B cell (primary cell): ENCODE measurements at regions not wholly inside any gene's neighbourhood (a gene's known extent, or its start where the extent isn't known, plus 50 kb on each side); places are given as distances from the start of the nearest gene placed in this dataset.

Experiments used
- ATAC-seq: fragments of 200-7000 bp; cut with Tn5 transposase; one replicate; pipeline ENCODE4 v1.10.0; 2021; ENCODE audit warnings: low read depth, mild to moderate bottlenecking, moderate number of reproducible peaks, moderate library complexity
- CTCF ChIA-PET: fragments of 350-600 bp; sonication (Branson Sonifier 250); formaldehyde crosslinking; loops from one replicate; lab custom pipeline; 2021; ENCODE audit warnings: antibody characterized with exemption, inconsistent platforms; lab: Charles Lee
- POLR2A ChIA-PET: fragments of 350-600 bp; sonication (Branson Sonifier 250); formaldehyde crosslinking; loops from one replicate; lab custom pipeline; 2021; ENCODE audit warnings: antibody characterized with exemption; lab: Charles Lee
- DNase-seq: peaks from one replicate; pipeline ENCODE4 v3.0.0; 2013
- H2AFZ ChIP-seq: 2 replicates; pipeline ENCODE4 v1.6.1; 2012; ENCODE audit warnings: mild to moderate bottlenecking, low read depth, low read length; ENCODE audit not compliant: insufficient read depth, poor library complexity, severe bottlenecking
- H3K27ac ChIP-seq, 2 donors: 1 replicate in 1 of 2; 2 replicates in 1 of 2; pipeline ENCODE4 v1.5.1; 2012 to 2013; ENCODE audit warnings: low read length in 2 of 2, mild to moderate bottlenecking in 2 of 2, moderate library complexity in 1 of 2
- H3K27me3 ChIP-seq, 4 experiments: fragments of 200-600 bp in 1 of 4; sonication (generic) in 1 of 4; replicated peaks in 1 of 4; 1 replicate in 2 of 4; 2 replicates in 2 of 4; pipeline versions ENCODE4 v1.6.1 to v1.7.0; 2013 to 2016; ENCODE audit warnings: low read length in 3 of 4, mild to moderate bottlenecking in 2 of 4, mixed read lengths in 1 of 4, moderate library complexity in 1 of 4; ENCODE audit not compliant: insufficient read depth in 4 of 4, control insufficient read depth in 3 of 4; ENCODE audit errors: control extremely low read depth in 1 of 4
- H3K36me3 ChIP-seq, 2 experiments: replicated peaks in 1 of 2; 1 replicate in 1 of 2; 2 replicates in 1 of 2; pipeline versions ENCODE4 v1.6.1 to v1.7.1; 2013; ENCODE audit warnings: low read length in 1 of 2; ENCODE audit not compliant: insufficient read depth in 2 of 2, control insufficient read depth in 1 of 2; ENCODE audit errors: control extremely low read depth in 1 of 2, extremely low read depth in 1 of 2
- H3K4me1 ChIP-seq, 2 donors: fragments of 200-600 bp in 1 of 2; sonication (generic) in 1 of 2; 1 replicate in 1 of 2; 2 replicates in 1 of 2; pipeline versions ENCODE4 v1.5.1 to v1.6.1; 2013 to 2017; ENCODE audit warnings: low read length in 2 of 2; ENCODE audit not compliant: control insufficient read depth in 2 of 2, insufficient read depth in 2 of 2
- H3K4me2 ChIP-seq: replicated peaks from 2 replicates; pipeline ENCODE3; 2012; ENCODE audit warnings: mild to moderate bottlenecking, low read depth, low read length; ENCODE audit not compliant: poor library complexity, severe bottlenecking
- H3K4me3 ChIP-seq, 5 experiments: fragments of 200-600 bp in 1 of 5; sonication (generic) in 1 of 5; 1 replicate in 3 of 5; 2 replicates in 2 of 5; pipeline versions ENCODE4 v1.5.1 to v1.7.0; 2011 to 2016; ENCODE audit warnings: low read length in 4 of 5, mild to moderate bottlenecking in 4 of 5, low read depth in 2 of 5, control low read depth in 1 of 5, moderate library complexity in 1 of 5; ENCODE audit not compliant: insufficient read depth in 1 of 5; ENCODE audit errors: control extremely low read depth in 1 of 5, extremely low read depth in 1 of 5
- H3K79me2 ChIP-seq: fragments of 200-600 bp; sonication (generic); one replicate; pipeline ENCODE4 v1.6.0; 2016; ENCODE audit warnings: low read length; ENCODE audit not compliant: control insufficient read depth, insufficient read depth
- H3K9ac ChIP-seq: fragments of 200-600 bp; sonication (generic); 2 replicates; pipeline ENCODE4 v1.6.1; 2017; ENCODE audit warnings: mild to moderate bottlenecking, low read length, moderate library complexity
- H3K9me3 ChIP-seq, 3 donors: one replicate each; pipeline versions ENCODE4 v1.6.1 to v1.7.1; 2013; ENCODE audit warnings: low read length in 2 of 3; ENCODE audit not compliant: control insufficient read depth in 2 of 3, insufficient read depth in 1 of 3; ENCODE audit errors: control extremely low read depth in 1 of 3
- H4K20me1 ChIP-seq: 2 replicates; pipeline ENCODE4 v1.6.0; 2012; ENCODE audit warnings: mild to moderate bottlenecking, low read length; ENCODE audit not compliant: insufficient read depth, control insufficient read depth, poor library complexity, severe bottlenecking
- H3K27ac Mint-ChIP-seq: one replicate; pipeline ENCODE4 v1.8.0; 2021; ENCODE audit warnings: mixed read lengths
- H3K27me3 Mint-ChIP-seq: one replicate; pipeline ENCODE4 v1.8.0; 2021; ENCODE audit warnings: mixed read lengths
- H3K4me1 Mint-ChIP-seq: one replicate; pipeline ENCODE4 v1.8.0; 2021; ENCODE audit warnings: mixed read lengths
- H3K4me3 Mint-ChIP-seq: one replicate; pipeline ENCODE4 v1.8.0; 2021; ENCODE audit warnings: mixed read lengths
- H3K9me3 Mint-ChIP-seq: one replicate; pipeline ENCODE4 v1.8.0; 2022; ENCODE audit warnings: mixed read lengths; ENCODE audit not compliant: insufficient read depth
- EZH2 ChIP-seq: IDR thresholded peaks from 2 replicates; pipeline ENCODE4 v1.6.1; 2012; ENCODE audit warnings: borderline replicate concordance, low read depth, mild to moderate bottlenecking, moderate library complexity, low read length; ENCODE audit not compliant: insufficient read depth, poor library complexity, severe bottlenecking
- WGBS: methylation state at CpG from one replicate; pipeline ENCODE4 v1.1.5; 2013; ENCODE audit warnings: missing lambda C conversion rate; ENCODE audit not compliant: insufficient coverage; 5-methylcytosine and 5-hydroxymethylcytosine counted together
- intact Hi-C: fragments of 100-400 bp; cut with micrococcal nuclease; formaldehyde crosslinking; loops from one replicate; pipeline ENCODE4 v1.10.0; 2022
- TF ChIP-seq, protein P1 (sequence below): fragments of 200-600 bp; IDR thresholded peaks from one replicate; pipeline ENCODE4 v1.8.0; 2022; ENCODE audit warnings: antibody characterized with exemption, mild to moderate bottlenecking

DNA sequence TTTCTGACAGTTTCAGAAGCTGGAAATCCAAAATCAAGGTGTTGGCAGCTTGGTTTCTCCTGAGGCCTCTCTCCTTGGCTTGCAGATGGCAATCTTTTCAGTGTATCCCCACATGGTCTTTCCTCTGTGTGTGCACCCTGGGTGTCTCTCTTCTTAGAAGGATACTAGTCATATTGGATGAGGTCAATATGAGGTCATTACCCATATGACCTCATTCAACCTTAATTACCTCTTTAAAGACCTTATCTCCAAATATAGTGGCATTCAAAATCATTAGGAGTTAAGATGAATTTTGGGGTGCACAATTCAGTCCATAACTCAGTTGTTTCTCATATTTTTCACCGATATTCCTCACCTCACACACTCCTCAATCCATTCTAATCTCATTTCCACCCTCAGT, 92.4 kb upstream of the TGM3 start:
- no peak for ATAC-seq
- H4K20me1 ChIP-seq: no peaks in the 10 kb centered on the region
- no peak overlapping the region for H3K9ac ChIP-seq
- CTCF ChIA-PET: interaction anchor here (1.2 kb wide), 1 partner anchor 248 kb away, joined by 4 read pairs; no protein-coding TSS in a partner anchor
- no peaks in the 10 kb centered on the region for H3K36me3 ChIP-seq
- no peaks in the 10 kb centered on the region for H3K9me3 ChIP-seq
- no peak overlapping the region for H2AFZ ChIP-seq
- H3K4me2 ChIP-seq: no peak overlapping the region
- H3K4me3 ChIP-seq: no peak overlapping the region
- H3K79me2 ChIP-seq: no peaks in the 10 kb centered on the region
- no peak for TF ChIP-seq EZH2
- TF ChIP-seq, protein P1, sequence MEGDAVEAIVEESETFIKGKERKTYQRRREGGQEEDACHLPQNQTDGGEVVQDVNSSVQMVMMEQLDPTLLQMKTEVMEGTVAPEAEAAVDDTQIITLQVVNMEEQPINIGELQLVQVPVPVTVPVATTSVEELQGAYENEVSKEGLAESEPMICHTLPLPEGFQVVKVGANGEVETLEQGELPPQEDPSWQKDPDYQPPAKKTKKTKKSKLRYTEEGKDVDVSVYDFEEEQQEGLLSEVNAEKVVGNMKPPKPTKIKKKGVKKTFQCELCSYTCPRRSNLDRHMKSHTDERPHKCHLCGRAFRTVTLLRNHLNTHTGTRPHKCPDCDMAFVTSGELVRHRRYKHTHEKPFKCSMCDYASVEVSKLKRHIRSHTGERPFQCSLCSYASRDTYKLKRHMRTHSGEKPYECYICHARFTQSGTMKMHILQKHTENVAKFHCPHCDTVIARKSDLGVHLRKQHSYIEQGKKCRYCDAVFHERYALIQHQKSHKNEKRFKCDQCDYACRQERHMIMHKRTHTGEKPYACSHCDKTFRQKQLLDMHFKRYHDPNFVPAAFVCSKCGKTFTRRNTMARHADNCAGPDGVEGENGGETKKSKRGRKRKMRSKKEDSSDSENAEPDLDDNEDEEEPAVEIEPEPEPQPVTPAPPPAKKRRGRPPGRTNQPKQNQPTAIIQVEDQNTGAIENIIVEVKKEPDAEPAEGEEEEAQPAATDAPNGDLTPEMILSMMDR: no peak
- no peaks in the 10 kb centered on the region for H3K27me3 ChIP-seq
- POLR2A ChIA-PET: no interaction called here
- H3K27ac Mint-ChIP-seq: no peak overlapping the region
- 100% methylated on average over 1 of the region's 1 CpG for WGBS
- no peak overlapping the region for H3K27ac ChIP-seq
- H3K4me3 Mint-ChIP-seq: no peak overlapping the region
- intact Hi-C loops: no loop called here
- no peaks in the 10 kb centered on the region for H3K9me3 Mint-ChIP-seq
- H3K27me3 Mint-ChIP-seq: peaks cover 10% of the 10 kb centered on the region
- DNase-seq: no peak
- H3K4me1 ChIP-seq: peaks cover 4 to 16% of the 10 kb centered on the region in 2 donors
- peaks cover 12% of the 10 kb centered on the region for H3K4me1 Mint-ChIP-seq

DNA sequence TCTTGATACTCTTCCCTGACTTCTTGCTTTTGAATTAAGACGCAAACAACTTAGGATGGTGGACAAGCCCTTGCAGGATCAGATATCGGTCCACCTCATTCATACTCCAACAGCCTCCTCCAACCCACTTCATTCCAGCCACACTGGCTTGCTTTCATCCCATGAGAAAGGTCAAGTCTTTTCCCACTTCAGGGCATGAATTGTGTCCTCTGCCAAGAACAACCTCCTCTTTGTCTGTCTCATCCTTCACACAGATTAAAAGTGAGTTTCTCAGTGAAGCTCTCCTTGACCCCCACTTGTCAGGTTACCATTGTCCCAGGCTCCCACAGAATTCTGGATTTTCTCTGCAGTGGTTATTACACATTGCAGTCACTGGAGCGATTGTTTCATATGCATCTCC, 91.8 kb upstream of the TGM3 start:
- no peak overlapping the region for H2AFZ ChIP-seq
- peaks cover 4 to 16% of the 10 kb centered on the region in 2 donors for H3K4me1 ChIP-seq
- no peak overlapping the region for H3K27ac Mint-ChIP-seq
- no peaks in the 10 kb centered on the region for H3K9me3 Mint-ChIP-seq
- DNase-seq (no peak), ATAC-seq (no peak)
- peaks cover 16% of the 10 kb centered on the region for H3K4me1 Mint-ChIP-seq
- no peaks in the 10 kb centered on the region for H3K9me3 ChIP-seq
- WGBS: 97% methylated on average over 3 of the region's 3 CpGs
- no peaks in the 10 kb centered on the region for H3K36me3 ChIP-seq
- POLR2A ChIA-PET: no interaction called here
- intact Hi-C loops: no loop called here
- H3K4me3 ChIP-seq: no peak overlapping the region
- CTCF ChIA-PET: interaction anchor here (1.2 to 1.6 kb wide), 2 partner anchors 9 to 247 kb away, joined by 3 to 4 read pairs; no protein-coding TSS in a partner anchor
- H3K27me3 Mint-ChIP-seq: peaks cover 5% of the 10 kb centered on the region
- no peaks in the 10 kb centered on the region for H3K79me2 ChIP-seq
- no peaks in the 10 kb centered on the region for H3K27me3 ChIP-seq
- TF ChIP-seq, protein P1: no peak
- no peak for TF ChIP-seq EZH2
- no peaks in the 10 kb centered on the region for H4K20me1 ChIP-seq
- H3K9ac ChIP-seq: no peak overlapping the region
- H3K27ac ChIP-seq: no peak overlapping the region
- H3K4me3 Mint-ChIP-seq: no peak overlapping the region
- no peak overlapping the region for H3K4me2 ChIP-seq
